H1 (cell line): ENCODE measurements at regions not wholly inside any gene's neighbourhood (a gene's known extent, or its start where the extent isn't known, plus 50 kb on each side); places are given as distances from the start of the nearest gene placed in this dataset.

Experiments
- ASH2L ChIP-seq: fragments of 200-600, 300-600 bp; sonication (generic); IDR thresholded peaks from one replicate; pipeline ENCODE4 v1.7.1; 2017; ENCODE audit warnings: low read length
- ATF3 ChIP-seq: IDR thresholded peaks from 2 replicates; pipeline ENCODE4 v1.6.1; 2011; ENCODE audit warnings: low read depth, mild to moderate bottlenecking, low read length; ENCODE audit not compliant: insufficient read depth
- CTCF ChIP-seq, 3 experiments: IDR thresholded peaks; 1 replicate in 2 of 3; 2 replicates in 1 of 3; pipeline versions ENCODE4 v1.5.1 to v1.6.1; 2011; ENCODE audit warnings: low read length in 3 of 3, mild to moderate bottlenecking in 3 of 3, inconsistent platforms in 2 of 3, low read depth in 1 of 3, moderate library complexity in 1 of 3; ENCODE audit not compliant: insufficient read depth in 1 of 3; ENCODE audit errors: control extremely low read depth in 1 of 3
- KDM1A ChIP-seq: fragments of 200-600, 300-600 bp; sonication (generic); IDR thresholded peaks from 2 replicates; pipeline ENCODE4 v1.7.1; 2016; ENCODE audit warnings: mild to moderate bottlenecking, low read length, borderline replicate concordance
- RAD21 ChIP-seq, 2 experiments: IDR thresholded peaks in 1 of 2; conservative IDR thresholded peaks in 1 of 2; 2 replicates each; pipeline ENCODE4 v1.6.1; 2011; ENCODE audit warnings: low read depth in 2 of 2, low read length in 2 of 2, improper control_type of control experiment in 1 of 2, inconsistent platforms in 1 of 2, mild to moderate bottlenecking in 1 of 2, moderate library complexity in 1 of 2
- SAP30 ChIP-seq: fragments of 300-600 bp; sonication (generic); IDR thresholded peaks from 2 replicates; pipeline ENCODE4 v1.7.1; 2012; ENCODE audit warnings: low read length, moderate library complexity, mild to moderate bottlenecking, inconsistent platforms; ENCODE audit not compliant: insufficient read depth, insufficient replicate concordance

- no peak for TF ChIP-seq CTCF (IDR thresholded peaks at IDR 0.05; ENCODE audit: control extremely low read depth in 1 of 3, insufficient read depth in 1 of 3, low read depth in 1 of 3, low read length in 3 of 3)
- no peak for TF ChIP-seq ASH2L
- TF ChIP-seq ATF3, result no peak
- TF ChIP-seq RAD21 (IDR thresholded peaks at IDR 0.05 in 1 of 2, conservative IDR thresholded peaks at IDR 0.05 in 1 of 2; ENCODE audit: low read depth in 2 of 2, low read length in 2 of 2), result no peak
- no peak for TF ChIP-seq SAP30
- no peak for TF ChIP-seq KDM1A
Observed at GRCh38 chr12:75683220-75683619, 171.8 kb upstream of the KRR1 start (continued).
